CD14-positive monocyte (primary cell): ENCODE measurements at regions not wholly inside any gene's neighbourhood (a gene's known extent, or its start where the extent isn't known, plus 50 kb on each side); places are given as distances from the start of the nearest gene placed in this dataset.

Experiments used
- DNase-seq, 3 donors: peaks; one replicate each; pipeline ENCODE4 v3.0.0-alpha.2; 2011 to 2022
- H2AFZ ChIP-seq: 2 replicates; pipeline ENCODE4 v1.6.0; 2012; ENCODE audit warnings: mild to moderate bottlenecking, low read depth, low read length, inconsistent platforms; ENCODE audit not compliant: insufficient read depth, poor library complexity, severe bottlenecking
- H3K27ac ChIP-seq, 2 donors: 1 replicate in 1 of 2; 2 replicates in 1 of 2; pipeline ENCODE4 v1.5.1; 2012 to 2013; ENCODE audit warnings: low read length in 2 of 2, control low read depth in 1 of 2, inconsistent platforms in 1 of 2, low read depth in 1 of 2, mild to moderate bottlenecking in 1 of 2
- H3K27me3 ChIP-seq, 2 donors: one replicate each; pipeline versions ENCODE4 v1.6.0 to v1.6.1; 2011 to 2013; ENCODE audit warnings: low read length in 2 of 2; ENCODE audit not compliant: control insufficient read depth in 2 of 2, insufficient read depth in 2 of 2
- H3K36me3 ChIP-seq, 2 donors: replicated peaks in 1 of 2; 1 replicate in 1 of 2; 2 replicates in 1 of 2; pipeline versions ENCODE4 v1.5.1 to v1.6.1; 2012 to 2013; ENCODE audit warnings: low read length in 2 of 2, control low read depth in 1 of 2, inconsistent platforms in 1 of 2, mild to moderate bottlenecking in 1 of 2; ENCODE audit not compliant: insufficient read depth in 2 of 2, control insufficient read depth in 1 of 2
- H3K4me1 ChIP-seq, 2 donors: 1 replicate in 1 of 2; 2 replicates in 1 of 2; pipeline versions ENCODE4 v1.5.1 to v1.6.1; 2012 to 2013; ENCODE audit warnings: low read length in 2 of 2, control low read depth in 1 of 2, inconsistent platforms in 1 of 2, mild to moderate bottlenecking in 1 of 2, moderate library complexity in 1 of 2; ENCODE audit not compliant: insufficient read depth in 2 of 2, control insufficient read depth in 1 of 2
- H3K4me2 ChIP-seq: replicated peaks from 2 replicates; pipeline ENCODE3; 2012; ENCODE audit warnings: low read length, moderate library complexity, mild to moderate bottlenecking; ENCODE audit not compliant: poor library complexity, severe bottlenecking; ENCODE audit errors: extremely low read depth
- H3K4me3 ChIP-seq, 3 experiments: fragments of 200-600 bp in 1 of 3; sonication (generic) in 1 of 3; replicated peaks in 1 of 3; 1 replicate in 2 of 3; 2 replicates in 1 of 3; pipeline ENCODE4 v1.5.1; 2011 to 2013; ENCODE audit warnings: low read length in 3 of 3, mild to moderate bottlenecking in 3 of 3, control low read depth in 2 of 3, low read depth in 2 of 3, inconsistent platforms in 1 of 3, moderate library complexity in 1 of 3
- H3K79me2 ChIP-seq: 2 replicates; pipeline ENCODE4 v1.6.0; 2012; ENCODE audit warnings: mild to moderate bottlenecking, control low read depth, inconsistent platforms, low read length, moderate library complexity; ENCODE audit not compliant: insufficient read depth
- H3K9ac ChIP-seq: 2 replicates; pipeline ENCODE4 v1.6.0; 2017; ENCODE audit warnings: low read length, mild to moderate bottlenecking; ENCODE audit not compliant: insufficient read depth, poor library complexity, severe bottlenecking
- H3K9me3 ChIP-seq, 2 donors: replicated peaks in 1 of 2; 1 replicate in 1 of 2; 2 replicates in 1 of 2; pipeline versions ENCODE4 v1.5.1 to v1.6.1; 2012 to 2013; ENCODE audit warnings: low read length in 2 of 2, control low read depth in 1 of 2; ENCODE audit not compliant: control insufficient read depth in 1 of 2, insufficient read depth in 1 of 2
- H4K20me1 ChIP-seq: 2 replicates; pipeline ENCODE4 v1.6.0; 2012; ENCODE audit warnings: mild to moderate bottlenecking, low read length, control low read depth, moderate library complexity; ENCODE audit not compliant: insufficient read depth
- H3K27ac Mint-ChIP-seq, 7 donors: one replicate each; pipeline ENCODE4 v1.8.0; 2020; ENCODE audit warnings: mild to moderate bottlenecking in 7 of 7, mixed read lengths in 7 of 7, moderate library complexity in 6 of 7, inconsistent platforms in 2 of 7
- H3K27me3 Mint-ChIP-seq, 3 donors: one replicate each; pipeline ENCODE4 v1.8.0; 2021 to 2022; ENCODE audit warnings: low read depth in 3 of 3, mild to moderate bottlenecking in 3 of 3, mixed read lengths in 3 of 3, moderate library complexity in 3 of 3, inconsistent platforms in 1 of 3
- H3K36me3 Mint-ChIP-seq, 2 donors: one replicate each; pipeline ENCODE4 v1.8.0; 2020; ENCODE audit warnings: mixed read lengths in 2 of 2, inconsistent platforms in 1 of 2, mild to moderate bottlenecking in 1 of 2
- H3K4me1 Mint-ChIP-seq: one replicate; pipeline ENCODE4 v1.8.0; 2020; ENCODE audit warnings: mild to moderate bottlenecking, mixed read lengths
- H3K4me3 Mint-ChIP-seq, 2 donors: one replicate each; pipeline ENCODE4 v1.8.0; 2020; ENCODE audit warnings: mild to moderate bottlenecking in 2 of 2, mixed read lengths in 2 of 2, moderate library complexity in 1 of 2
- H3K9me3 Mint-ChIP-seq, 7 donors: one replicate each; pipeline ENCODE4 v1.8.0; 2020 to 2022; ENCODE audit warnings: mixed read lengths in 7 of 7, mild to moderate bottlenecking in 6 of 7, moderate library complexity in 6 of 7, inconsistent platforms in 2 of 7
- WGBS: methylation state at CpG from one replicate; pipeline ENCODE4 v1.1.5; 2013; ENCODE audit warnings: missing lambda C conversion rate; ENCODE audit not compliant: insufficient coverage; 5-methylcytosine and 5-hydroxymethylcytosine counted together
- intact Hi-C, 2 donors: fragments of 100-400 bp; cut with micrococcal nuclease; formaldehyde crosslinking; loops; one replicate each; pipeline versions ENCODE4 v1.15.0 to v1.15.1; 2023
- TF ChIP-seq, protein P1 (sequence below): fragments of 200-600 bp; IDR thresholded peaks from one replicate; pipeline ENCODE4 v1.8.0; 2022; ENCODE audit warnings: antibody characterized with exemption, mild to moderate bottlenecking

DNA sequence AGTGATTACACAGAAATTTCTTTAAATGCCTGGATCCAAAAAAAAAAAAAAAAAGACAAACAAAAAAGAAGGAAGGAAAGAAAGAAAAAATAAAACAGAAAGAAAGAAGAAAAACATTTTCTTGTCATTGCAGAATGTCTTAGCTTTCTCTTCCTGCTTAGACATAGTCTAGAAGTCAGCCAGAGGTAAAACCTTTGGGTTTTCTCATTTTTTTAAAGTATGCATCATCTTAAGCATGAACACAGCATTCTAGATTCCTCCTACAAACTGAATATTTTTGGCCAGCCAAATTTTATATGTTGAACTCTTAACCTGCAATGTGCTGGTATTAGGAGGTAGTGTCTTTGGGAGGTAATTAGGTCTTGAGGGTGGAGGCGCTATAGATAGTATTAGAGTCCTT, 243.9 kb downstream of the TRIB2 start:
- Histone ChIP-seq H3K4me2 (no peak overlapping the region), H3K27ac (no peak overlapping the region), H3K27me3 (no peaks in the 10 kb centered on the region), H3K4me3 (no peak overlapping the region), H3K9me3 (no peaks in the 10 kb centered on the region), H4K20me1 (no peaks in the 10 kb centered on the region), H3K9ac (no peak overlapping the region), H3K36me3 (no peaks in the 10 kb centered on the region), H3K4me1 (no peaks in the 10 kb centered on the region), H3K79me2 (no peaks in the 10 kb centered on the region), H2AFZ (no peak overlapping the region)
- Mint-ChIP-seq H3K36me3 (no peaks in the 10 kb centered on the region), H3K27me3 (peaks cover 2 to 3% (median 3%) of the 10 kb centered on the region in 3 donors), H3K4me3 (no peak overlapping the region), H3K27ac (no peak overlapping the region), H3K9me3 (peaks cover 0 to 14% (median 2%) of the 10 kb centered on the region in 7 donors), H3K4me1 (peaks cover 3% of the 10 kb centered on the region)
- TF ChIP-seq, protein P1, sequence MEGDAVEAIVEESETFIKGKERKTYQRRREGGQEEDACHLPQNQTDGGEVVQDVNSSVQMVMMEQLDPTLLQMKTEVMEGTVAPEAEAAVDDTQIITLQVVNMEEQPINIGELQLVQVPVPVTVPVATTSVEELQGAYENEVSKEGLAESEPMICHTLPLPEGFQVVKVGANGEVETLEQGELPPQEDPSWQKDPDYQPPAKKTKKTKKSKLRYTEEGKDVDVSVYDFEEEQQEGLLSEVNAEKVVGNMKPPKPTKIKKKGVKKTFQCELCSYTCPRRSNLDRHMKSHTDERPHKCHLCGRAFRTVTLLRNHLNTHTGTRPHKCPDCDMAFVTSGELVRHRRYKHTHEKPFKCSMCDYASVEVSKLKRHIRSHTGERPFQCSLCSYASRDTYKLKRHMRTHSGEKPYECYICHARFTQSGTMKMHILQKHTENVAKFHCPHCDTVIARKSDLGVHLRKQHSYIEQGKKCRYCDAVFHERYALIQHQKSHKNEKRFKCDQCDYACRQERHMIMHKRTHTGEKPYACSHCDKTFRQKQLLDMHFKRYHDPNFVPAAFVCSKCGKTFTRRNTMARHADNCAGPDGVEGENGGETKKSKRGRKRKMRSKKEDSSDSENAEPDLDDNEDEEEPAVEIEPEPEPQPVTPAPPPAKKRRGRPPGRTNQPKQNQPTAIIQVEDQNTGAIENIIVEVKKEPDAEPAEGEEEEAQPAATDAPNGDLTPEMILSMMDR = no peak
- 100% methylated on average over 1 of the region's 1 CpG for WGBS
- intact Hi-C loops = no loop called here
- DNase-seq = no peak

- Mint-ChIP-seq H3K9me3 (peaks cover 0 to 6% (median 0%) of the 10 kb centered on the region in 7 donors), H3K27me3 (peaks cover 3 to 5% (median 4%) of the 10 kb centered on the region in 3 donors), H3K27ac (no peak overlapping the region), H3K36me3 (no peaks in the 10 kb centered on the region), H3K4me1 (peaks cover 3% of the 10 kb centered on the region), H3K4me3 (no peak overlapping the region)
- Histone ChIP-seq H3K27me3 (no peaks in the 10 kb centered on the region), H3K9ac (no peak overlapping the region), H2AFZ (no peak overlapping the region), H3K9me3 (no peaks in the 10 kb centered on the region), H4K20me1 (no peaks in the 10 kb centered on the region), H3K4me3 (no peak overlapping the region), H3K36me3 (no peaks in the 10 kb centered on the region), H3K4me1 (no peaks in the 10 kb centered on the region), H3K4me2 (no peak overlapping the region), H3K79me2 (no peaks in the 10 kb centered on the region), H3K27ac (no peak overlapping the region)
- TF ChIP-seq, protein P1 = no peak
- intact Hi-C loops = no loop called here
- no peak for DNase-seq
- no CpG with 5 or more reads among the region's 5 CpGs for WGBS
These were observed 248.3 kb downstream of the TRIB2 start for GRCh38 chr2:12964904-12965539.
